GM18873 (cell line): ENCODE measurements at regions not wholly inside any gene's neighbourhood (a gene's known extent, or its start where the extent isn't known, plus 50 kb on each side); places are given as distances from the start of the nearest gene placed in this dataset.

Experiments
- ATAC-seq: cut with Tn5 transposase; IDR thresholded peaks from one replicate; pipeline ENCODE4 v1.9.1; 2021; ENCODE audit warnings: mild to moderate bottlenecking, moderate library complexity, moderate number of reproducible peaks; ENCODE audit not compliant: unreplicated experiment, low FRiP score

DNA sequence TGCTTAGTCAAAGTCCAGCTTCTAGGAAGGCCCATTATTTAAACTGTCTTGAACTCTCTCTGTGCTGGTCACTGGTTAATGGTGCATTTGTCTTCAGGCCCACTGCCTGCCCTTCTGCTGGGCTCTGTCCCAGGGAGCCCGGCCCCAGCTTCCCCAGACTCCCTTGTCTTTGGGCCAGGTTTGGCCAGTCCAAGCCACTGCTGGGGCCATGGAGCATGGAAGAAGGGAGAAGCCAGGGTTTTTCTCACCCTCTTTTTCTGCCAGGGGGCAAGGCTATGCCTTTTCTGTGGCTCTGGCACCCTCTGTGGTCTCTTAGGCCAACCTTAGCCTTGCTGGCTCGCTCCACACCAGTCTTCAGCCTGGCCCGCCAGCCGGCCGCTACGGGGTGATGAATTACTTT, 390.0 kb upstream of the SULF2 start:
- no peak for ATAC-seq

DNA sequence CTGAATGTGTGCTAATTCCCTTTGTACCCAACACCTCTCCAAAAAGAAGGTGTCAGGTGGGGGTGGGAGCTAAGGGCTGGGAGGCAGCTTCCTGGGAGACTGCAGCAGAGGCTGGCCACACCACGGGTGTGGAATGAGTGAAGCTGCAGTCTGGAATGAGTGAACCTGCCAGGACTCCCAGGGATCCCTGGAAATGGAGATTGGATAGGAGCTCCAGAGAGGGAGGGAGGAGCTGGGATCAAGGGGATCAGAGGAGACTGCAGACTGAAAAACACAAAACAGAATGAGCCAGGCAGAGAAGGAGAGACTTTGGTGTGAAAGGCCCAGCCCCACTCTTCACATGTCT, 387.0 kb upstream of the SULF2 start:
- ATAC-seq, result no peak

DNA sequence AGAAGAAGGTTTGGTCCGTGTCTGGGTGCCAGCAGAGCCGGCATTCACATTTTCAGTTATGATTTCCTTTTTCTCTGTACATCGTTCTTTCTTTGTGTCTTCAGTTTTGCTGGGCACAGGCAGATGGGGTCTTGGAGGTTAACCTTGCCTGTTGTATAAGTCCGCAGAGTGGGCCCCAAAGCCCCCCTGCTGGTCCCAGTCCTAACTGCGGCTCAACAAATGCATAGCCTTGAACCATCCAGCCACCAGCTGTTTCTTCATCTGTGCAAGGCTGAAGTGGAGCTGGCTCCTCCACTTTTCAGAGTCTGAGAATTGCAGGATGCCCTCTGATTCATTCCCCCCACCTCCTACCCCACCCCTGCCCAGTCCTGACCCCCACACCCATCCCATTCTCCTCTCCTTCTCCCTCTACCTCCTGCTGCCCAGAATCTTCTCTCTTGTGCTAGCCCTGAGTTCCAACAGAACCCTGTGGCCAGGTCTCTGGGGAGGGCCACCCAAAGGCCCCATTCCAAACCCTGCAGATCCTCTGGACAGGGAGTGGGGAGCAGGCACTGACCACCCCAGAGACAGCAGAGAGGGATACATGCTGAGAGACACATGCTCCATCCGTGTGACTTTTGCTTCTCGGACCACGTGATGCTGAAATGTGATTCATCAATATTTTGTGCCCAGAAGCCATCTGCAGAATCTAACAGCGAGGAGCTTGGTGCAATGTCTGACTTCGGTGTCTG, 386.5 kb upstream of the SULF2 start:
- no peak for ATAC-seq

DNA sequence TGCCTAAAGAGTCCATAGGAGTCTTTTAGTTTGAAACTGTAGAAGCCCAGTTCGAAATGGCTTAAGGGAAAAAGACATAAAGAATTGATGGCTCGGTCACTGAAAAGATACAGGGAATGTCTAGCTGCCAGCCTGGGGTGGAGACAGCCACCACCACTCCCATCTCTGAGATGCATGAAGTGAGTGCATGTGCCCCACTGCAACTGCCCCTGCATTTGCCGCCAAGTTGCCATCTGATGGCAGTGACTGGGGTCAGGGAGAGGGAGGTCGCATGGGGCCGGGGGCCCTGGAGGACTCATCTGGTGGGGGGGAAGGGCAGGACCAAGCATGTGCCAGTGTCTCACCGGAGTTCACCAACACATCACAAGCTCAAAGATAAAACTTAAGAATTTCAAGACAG, 385.8 kb upstream of the SULF2 start:
- no peak for ATAC-seq

DNA sequence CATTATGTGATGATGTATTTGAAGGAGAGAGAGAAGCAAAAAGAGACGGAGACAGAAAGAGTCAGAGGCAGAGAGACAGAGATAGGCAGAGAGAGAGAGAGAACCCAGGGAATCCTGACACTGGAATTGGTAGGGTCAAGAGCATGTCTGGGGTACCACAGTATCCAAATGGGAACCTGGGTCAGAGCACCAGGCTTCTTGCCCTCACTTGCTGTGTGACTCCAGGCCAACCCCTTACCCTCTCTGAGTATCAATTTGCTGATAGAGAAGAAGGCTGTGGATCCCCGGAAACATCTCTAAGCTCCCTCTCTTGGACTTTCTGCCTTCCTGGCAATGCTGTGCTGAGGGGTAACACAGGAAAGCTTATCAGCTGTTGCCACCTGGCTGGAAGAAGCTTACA, 385.3 kb upstream of the SULF2 start:
- ATAC-seq, result no peak

DNA sequence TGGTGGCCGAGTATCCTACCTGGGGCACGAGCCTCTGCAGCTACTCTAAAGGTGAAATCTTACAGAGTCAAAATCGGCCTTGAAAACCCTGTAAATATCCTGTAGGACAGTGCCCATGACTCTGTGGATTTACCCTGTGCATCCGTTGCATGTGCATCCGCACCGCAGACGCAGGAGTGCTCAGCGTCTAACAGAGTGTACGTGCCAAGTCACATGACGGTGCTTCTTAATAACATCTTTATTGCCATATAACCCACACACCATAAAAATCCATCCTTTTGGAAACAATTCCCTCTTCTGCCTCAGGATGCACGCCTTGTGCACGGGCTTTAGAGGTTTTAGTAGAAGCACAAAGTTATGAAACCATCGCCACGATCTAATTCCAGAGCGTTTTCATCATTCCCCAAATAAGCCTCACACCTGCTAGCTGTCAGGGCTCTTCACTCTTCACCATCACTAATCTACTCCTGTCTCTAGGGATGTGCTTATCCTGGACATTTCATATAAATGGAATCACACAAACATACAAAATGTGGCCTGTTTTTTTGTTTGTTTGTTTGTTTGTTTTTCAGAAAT, 384.5 kb upstream of the SULF2 start:
- no peak for ATAC-seq

DNA sequence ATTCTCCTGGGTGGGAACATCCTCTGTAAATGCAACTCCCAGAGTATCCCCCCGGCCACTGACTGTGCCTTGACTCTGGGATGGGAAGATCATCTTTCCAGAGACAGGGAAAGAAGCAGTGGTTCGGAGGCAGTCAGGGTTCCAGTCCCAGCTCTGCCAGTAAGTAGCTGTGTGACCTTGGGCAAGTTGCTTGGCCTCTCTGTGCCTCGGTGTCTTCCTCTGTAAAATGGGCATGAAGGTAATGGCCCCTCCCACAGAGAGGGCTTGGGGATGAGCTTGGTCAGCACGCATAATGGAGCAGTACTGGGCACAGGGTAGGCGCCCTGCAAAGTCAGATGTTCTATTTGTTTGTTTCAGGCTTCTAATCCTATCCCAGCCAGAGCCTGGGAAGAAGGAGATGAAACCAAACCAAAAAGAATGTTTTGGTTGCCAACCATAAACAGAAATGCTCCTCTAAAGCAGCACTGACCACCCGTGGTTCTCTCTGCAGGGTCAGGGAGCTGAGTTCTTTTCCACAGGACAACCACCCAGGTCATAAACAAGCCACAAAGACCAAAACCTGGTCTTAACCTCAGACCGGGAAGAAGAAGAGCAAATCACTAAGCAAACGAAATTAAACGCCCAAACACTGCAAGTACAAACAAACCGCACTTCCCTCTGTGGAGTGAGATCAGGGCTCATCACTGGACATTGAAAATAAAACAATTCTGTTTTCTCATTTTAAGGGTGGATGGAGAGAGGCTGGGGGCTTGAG, 381.0 kb upstream of the SULF2 start:
- ATAC-seq, result no peak

DNA sequence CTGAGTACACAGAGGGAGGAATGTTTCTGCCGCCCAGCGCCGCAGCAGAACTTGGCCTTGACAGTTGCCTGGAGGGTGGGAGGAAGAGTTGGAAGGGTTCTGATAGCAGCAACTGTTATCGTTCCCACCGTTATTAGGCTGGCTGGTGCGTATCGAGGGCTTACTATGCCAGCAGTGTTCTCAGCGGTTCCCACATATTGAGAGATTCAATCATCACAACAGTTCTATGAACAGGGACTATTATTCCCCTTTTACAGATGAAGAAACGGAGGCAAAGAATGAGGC, 380.1 kb upstream of the SULF2 start:
- ATAC-seq, result no peak

DNA sequence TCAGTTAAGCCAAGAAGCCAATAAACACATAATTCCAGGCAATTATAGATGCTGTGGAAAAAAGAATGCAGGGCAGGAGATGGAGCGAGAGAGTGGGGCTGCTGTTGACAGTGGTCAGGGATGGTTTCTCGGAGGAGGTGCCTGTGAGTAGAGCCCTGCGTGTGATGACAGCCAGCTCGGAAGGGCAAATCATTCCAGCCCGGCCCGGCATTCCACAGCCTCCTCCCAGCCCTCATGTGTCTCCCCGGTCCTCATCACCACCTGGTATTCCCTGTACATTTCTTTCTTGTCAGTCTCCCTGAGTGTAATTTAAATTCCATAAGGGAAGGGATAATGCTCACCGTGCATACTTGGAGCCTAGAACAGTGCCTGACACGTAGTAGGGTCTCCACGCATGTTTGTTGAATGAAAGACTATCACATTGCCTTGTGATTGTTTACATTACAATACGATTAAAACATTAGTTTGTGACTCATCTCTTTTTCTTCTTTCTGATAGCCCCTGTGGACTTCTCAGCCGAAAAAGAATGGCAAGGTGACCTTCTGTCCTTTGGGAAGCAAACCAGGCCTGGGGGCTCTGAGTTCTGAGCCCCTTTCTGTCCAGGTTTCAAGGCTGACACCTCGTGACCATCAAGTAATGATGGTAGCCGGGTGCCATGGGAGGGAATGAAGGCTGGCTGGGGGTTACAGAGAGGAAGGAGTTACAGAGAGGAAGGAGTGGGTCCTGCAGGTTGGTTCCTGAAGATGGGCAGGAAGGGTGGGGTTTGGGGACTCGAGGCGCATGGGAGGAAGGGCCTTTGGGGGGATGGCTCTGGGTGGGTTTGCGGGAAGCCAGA, 379.5 kb upstream of the SULF2 start:
- ATAC-seq, result no peak

DNA sequence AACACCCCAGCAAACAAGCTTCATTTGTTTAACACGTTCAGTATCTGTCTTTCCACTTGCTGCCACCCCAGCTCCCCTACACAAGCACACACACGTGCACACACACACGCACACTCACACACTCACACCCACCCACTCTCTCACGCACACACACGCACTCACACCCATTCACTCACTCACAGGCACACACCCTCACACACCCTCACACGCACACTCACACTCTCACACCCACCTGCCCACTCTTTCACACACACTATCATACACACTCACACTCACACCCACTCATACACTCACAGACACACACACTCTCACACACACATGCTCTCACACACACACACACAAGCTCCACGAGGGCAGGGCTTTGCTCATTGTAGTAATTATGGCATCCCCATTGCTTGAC, 378.8 kb upstream of the SULF2 start:
- no peak for ATAC-seq

DNA sequence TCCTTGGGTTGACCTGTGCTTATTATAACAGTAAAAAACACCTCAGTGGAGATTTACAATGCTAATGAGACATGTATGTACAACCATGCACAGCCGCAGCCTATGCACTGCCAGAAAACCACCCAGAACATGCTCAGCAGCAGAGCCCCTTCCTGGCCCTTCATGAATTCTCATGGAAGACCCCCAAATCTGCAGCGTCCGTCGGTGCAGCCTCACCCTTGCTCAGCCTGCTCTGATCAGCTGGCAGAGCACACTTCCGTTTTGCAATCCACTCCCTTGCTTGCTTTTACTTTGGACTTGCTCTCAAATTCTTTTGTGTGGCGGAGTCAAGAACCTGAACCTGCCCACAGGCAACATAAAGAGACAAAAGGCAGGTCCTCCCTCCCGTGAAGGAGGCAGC, 378.2 kb upstream of the SULF2 start:
- ATAC-seq, result no peak

DNA sequence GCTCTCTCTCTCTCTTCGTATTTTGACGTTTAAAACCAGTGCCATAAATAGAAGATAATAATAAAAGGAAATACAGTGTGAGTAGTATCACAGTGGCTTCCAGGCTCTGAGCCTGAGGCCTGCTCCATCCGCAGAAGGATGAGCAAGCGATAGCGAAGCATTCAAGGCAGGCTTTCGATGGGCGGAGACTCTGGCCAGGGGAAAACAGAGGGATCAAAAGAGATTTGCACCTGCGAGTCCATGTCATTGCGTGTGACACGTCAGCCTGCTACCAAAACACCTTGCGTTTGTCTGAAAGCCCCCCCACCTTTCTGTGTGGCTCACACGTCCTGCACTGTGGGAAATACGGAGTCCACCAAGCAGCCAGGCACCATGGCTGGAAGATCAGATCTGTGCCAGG, 377.3 kb upstream of the SULF2 start:
- ATAC-seq, result no peak

DNA sequence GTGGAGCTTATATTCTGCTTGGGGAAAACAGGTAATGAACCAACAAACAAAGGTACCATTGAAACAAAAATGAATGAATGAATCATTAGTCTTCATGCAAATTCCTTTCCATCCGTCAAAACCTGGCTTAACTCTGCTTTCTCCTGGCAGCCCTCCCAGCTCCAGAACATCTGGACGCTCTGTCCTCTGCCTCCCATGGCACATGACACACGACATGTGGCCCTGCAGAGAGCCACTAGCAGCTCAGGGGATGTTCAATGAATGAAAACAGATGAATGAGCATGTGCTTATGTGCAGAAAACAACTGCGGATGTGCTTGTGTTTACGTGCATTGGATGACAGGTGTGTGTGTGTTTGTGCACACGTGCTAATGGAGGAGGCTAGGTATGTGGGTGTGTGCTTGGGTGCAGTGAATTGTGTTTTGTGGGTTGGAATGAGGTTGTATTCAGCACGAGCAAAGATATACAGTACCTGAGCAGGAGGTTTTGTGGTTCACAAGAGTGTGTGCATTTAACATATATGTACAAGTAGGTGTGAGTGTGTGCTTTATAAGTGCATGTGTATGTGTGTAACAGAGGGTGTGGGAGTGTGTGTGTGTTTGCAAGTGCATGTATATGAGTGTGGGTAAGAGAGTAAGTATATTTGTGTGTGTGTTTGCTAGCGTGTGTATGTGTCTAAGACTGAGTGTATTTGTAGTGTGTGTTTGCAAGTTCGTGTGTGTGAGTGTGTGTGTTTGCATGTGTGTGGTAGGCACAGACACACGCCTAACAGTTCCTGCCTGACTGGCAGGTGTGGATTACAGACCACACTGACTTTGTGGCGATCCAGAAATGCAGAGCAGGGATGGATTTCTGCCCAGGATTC, 374.1 kb upstream of the SULF2 start:
- no peak for ATAC-seq

DNA sequence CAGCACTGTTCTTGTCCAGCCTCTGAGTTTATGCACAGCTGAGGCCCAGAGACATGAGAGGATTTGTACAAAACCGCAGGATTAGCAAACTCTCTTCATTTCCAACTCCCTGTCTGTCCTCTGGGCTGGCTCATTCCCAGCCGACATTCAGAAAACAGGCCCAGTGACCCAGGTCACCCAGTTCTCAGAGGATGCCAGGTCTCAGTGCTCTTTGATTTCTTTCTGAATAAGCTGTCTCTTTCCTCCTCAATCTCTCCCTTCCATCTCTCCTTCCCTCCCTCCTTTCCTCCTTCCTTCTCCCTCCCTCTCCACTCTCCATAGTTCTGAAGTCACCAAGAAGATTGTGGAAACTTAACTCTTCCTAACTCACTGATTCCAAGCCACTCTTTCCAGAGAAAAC, 372.7 kb upstream of the SULF2 start:
- no peak for ATAC-seq

DNA sequence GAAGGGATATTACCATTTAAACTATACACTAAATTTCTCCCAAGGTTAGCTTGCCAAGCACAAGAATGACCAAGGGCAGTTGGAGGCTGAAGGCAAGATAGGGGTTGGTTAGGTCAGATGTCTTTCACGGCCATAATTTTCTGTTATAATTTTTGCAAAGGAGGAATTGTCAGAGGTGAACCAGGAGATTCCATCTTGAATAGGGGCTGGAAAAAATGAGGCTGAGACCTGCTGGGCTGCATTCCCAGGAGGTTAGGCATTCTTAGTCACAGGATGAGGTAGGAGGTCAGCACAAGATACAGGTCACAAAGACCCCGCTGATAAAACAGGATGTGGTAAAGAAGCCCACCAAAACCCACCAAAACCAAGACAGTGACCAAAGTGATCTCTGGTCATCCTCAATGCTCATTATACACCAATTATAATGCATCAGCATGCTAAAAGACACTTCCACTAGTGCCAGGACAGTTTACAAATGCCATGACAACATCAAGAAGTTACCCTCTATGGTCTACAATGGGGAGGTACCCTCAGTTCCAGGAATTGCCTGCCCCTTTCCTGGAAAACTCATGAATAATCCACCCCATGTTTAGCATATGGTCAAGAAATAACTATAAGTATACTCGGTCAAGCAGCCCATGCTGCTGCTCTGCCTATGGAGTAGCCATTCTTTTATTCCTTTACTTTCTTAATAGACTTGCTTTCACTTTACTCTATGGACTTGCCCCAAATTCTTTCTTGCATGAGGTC, 371.8 kb upstream of the SULF2 start:
- ATAC-seq, result no peak

DNA sequence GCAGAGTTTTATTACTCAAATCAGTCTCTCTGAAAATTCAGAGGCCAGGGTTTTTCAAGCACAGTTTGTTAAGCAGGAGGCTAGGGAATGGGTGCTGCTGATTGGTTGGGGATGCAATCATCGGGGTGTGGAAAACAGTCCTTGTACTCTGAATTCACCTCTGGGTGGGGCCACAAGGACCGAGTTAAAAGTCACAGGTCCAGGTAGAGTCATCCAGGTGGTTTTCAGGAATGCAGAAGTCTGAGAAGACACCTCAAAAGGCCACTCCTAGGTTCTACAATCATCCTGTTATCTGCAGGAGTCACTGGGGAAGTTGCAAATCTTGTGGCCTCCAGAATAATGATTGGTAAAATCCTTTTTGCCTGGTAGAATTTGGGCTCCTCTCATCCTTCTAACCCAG, 371.2 kb upstream of the SULF2 start:
- ATAC-seq, result no peak

DNA sequence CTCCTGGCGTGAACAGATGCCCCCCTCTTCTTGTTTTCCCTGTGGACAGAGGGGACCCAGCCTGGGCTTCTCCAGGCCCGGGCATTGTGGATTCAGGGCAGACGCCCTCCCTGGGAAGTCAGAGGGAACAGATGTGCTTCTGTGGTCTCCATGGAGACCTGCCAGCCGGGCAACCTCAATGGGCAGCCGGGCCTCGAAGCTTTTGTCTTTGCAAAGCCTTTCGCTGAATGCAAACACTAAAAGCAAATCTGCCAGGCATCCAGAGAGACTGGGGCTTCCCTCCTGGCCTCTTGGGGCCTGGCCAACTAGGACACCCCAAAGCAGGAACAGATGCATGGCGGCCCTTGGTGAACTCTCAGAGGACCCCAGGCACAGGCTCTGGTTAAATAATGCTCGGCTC, 370.0 kb upstream of the SULF2 start:
- ATAC-seq, result no peak

DNA sequence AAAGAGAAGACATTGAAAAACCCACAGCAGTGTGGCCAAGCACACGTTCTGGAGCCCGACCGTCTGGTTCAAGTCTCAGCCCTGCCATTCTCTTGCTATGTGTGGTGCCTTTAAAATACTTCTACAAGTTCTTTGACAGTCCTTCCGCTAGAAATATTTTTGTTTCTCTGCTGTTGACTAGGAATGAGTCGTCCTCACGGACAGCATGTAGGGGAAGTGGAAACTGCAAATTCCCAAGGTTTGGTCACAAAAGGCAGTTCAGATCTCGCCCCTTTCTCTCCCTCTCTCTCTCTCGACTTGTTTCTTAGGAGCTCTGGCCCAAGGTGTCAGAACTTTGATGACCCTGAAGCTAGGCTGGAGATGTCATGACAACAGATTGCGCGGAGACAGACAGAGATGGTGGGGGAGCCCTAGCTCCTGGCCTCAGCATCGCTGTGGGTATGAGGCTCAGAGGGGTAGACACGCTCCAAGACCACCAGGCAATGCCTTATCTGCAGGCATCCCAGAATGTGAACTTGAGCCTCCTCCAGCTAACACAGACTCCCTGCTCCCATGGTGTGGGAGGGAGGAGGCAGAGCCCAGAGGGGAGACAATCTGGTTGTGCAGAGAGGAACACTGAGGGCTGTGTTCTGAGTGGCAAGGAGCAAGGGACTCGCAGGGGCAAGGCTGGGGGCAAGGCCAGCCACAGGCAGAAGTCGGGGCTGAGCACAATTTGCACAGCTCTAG, 368.9 kb upstream of the SULF2 start:
- ATAC-seq, result no peak

DNA sequence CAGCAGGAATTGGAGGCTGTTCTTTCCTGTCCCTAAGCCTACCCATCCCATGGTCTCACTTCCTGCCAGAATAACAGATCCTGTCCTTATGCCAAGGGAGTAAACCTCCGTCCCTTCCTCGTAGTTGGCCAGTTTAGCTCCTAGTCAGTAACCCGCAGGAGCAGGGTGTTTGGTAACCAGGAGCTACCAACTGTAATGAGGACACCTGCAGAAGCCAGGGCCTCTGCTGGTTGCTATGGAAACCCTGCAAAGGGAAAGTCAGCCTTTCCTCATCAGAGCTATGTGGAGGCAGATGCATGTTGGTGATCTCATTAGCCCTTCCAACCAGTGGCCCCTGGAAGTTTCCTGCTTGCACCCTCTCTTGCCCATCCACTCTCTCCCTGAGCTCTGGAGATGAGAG, 368.2 kb upstream of the SULF2 start:
- ATAC-seq, result no peak
